ENCODE measurements at regions not wholly inside any gene's neighbourhood (a gene's known extent, or its start where the extent isn't known, plus 50 kb on each side); places are given as distances from the start of the nearest gene placed in this dataset.

DNA sequence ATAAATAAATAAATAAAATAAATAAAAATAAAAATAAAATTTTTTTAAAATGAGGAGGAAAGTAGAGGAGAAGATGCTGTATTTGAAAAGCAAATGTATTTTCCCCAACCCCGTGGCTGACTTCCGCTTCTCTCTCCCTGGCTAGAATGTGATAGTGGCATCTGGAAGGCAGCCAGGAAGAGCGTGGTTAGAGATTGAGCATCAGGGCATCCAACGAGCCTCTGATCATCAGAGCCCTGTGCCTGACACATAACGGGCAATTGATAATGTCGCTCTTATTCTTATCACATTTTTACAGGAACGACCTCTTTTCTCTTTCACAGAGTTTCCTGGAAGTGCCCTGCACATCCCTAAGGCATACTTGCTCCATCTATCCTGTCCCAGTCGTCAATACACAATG, 496.9 kb upstream of the TMEM132C start (continued):
- TF ChIP-seq, protein P1, sequence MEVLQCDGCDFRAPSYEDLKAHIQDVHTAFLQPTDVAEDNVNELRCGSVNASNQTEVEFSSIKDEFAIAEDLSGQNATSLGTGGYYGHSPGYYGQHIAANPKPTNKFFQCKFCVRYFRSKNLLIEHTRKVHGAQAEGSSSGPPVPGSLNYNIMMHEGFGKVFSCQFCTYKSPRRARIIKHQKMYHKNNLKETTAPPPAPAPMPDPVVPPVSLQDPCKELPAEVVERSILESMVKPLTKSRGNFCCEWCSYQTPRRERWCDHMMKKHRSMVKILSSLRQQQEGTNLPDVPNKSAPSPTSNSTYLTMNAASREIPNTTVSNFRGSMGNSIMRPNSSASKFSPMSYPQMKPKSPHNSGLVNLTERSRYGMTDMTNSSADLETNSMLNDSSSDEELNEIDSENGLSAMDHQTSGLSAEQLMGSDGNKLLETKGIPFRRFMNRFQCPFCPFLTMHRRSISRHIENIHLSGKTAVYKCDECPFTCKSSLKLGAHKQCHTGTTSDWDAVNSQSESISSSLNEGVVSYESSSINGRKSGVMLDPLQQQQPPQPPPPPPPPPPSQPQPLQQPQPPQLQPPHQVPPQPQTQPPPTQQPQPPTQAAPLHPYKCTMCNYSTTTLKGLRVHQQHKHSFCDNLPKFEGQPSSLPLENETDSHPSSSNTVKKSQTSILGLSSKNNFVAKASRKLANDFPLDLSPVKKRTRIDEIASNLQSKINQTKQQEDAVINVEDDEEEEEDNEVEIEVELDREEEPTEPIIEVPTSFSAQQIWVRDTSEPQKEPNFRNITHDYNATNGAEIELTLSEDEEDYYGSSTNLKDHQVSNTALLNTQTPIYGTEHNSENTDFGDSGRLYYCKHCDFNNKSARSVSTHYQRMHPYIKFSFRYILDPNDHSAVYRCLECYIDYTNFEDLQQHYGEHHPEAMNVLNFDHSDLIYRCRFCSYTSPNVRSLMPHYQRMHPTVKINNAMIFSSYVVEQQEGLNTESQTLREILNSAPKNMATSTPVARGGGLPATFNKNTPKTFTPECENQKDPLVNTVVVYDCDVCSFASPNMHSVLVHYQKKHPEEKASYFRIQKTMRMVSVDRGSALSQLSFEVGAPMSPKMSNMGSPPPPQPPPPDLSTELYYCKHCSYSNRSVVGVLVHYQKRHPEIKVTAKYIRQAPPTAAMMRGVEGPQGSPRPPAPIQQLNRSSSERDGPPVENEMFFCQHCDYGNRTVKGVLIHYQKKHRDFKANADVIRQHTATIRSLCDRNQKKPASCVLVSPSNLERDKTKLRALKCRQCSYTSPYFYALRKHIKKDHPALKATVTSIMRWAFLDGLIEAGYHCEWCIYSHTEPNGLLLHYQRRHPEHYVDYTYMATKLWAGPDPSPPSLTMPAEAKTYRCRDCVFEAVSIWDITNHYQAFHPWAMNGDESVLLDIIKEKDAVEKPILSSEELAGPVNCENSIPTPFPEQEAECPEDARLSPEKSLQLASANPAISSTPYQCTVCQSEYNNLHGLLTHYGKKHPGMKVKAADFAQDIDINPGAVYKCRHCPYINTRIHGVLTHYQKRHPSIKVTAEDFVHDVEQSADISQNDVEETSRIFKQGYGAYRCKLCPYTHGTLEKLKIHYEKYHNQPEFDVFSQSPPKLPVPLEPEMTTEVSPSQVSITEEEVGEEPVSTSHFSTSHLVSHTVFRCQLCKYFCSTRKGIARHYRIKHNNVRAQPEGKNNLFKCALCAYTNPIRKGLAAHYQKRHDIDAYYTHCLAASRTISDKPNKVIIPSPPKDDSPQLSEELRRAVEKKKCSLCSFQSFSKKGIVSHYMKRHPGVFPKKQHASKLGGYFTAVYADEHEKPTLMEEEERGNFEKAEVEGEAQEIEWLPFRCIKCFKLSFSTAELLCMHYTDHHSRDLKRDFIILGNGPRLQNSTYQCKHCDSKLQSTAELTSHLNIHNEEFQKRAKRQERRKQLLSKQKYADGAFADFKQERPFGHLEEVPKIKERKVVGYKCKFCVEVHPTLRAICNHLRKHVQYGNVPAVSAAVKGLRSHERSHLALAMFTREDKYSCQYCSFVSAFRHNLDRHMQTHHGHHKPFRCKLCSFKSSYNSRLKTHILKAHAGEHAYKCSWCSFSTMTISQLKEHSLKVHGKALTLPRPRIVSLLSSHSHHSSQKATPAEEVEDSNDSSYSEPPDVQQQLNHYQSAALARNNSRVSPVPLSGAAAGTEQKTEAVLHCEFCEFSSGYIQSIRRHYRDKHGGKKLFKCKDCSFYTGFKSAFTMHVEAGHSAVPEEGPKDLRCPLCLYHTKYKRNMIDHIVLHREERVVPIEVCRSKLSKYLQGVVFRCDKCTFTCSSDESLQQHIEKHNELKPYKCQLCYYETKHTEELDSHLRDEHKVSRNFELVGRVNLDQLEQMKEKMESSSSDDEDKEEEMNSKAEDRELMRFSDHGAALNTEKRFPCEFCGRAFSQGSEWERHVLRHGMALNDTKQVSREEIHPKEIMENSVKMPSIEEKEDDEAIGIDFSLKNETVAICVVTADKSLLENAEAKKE (CRISPR knock-in tag; IDR thresholded peaks at IDR 0.05): no peak

GRCh38 chr12:127771546-127771945, 495.4 kb upstream of the TMEM132C start:
- no peak overlapping the region for H3K4me3 Mint-ChIP-seq
- H3K4me3 ChIP-seq: no peak overlapping the region
- no peak for DNase-seq (ENCODE audit: low spot score)
- H4K20me1 ChIP-seq (replicated peaks; ENCODE audit: insufficient read depth): no peaks in the 10 kb centered on the region
- H3K27me3 ChIP-seq (ENCODE audit: insufficient read depth): no peaks in the 10 kb centered on the region
- H3K4me1 ChIP-seq (ENCODE audit: insufficient read depth): no peaks in the 10 kb centered on the region
- no peak overlapping the region for H3K27ac Mint-ChIP-seq
- no peak for ATAC-seq
- H3K9me2 ChIP-seq (ENCODE audit: insufficient read depth): no peaks in the 10 kb centered on the region
- H3K36me3 Mint-ChIP-seq (ENCODE audit: low read depth): peaks cover 54% of the 10 kb centered on the region
- peaks cover 97% of the 10 kb centered on the region for H3K9me3 Mint-ChIP-seq
- H3K79me2 ChIP-seq (replicated peaks; ENCODE audit: insufficient read depth): no peaks in the 10 kb centered on the region
- no peaks in the 10 kb centered on the region for H3F3A ChIP-seq (replicated peaks; ENCODE audit: low read depth)
- no peak overlapping the region for H3K4me2 ChIP-seq
- H2AFZ ChIP-seq: no peak overlapping the region
- no peak overlapping the region for H3K27ac ChIP-seq (ENCODE audit: low read depth)
- H3K4me1 Mint-ChIP-seq: no peaks in the 10 kb centered on the region
- peaks cover 2% of the 10 kb centered on the region for H3K27me3 Mint-ChIP-seq (ENCODE audit: insufficient read depth, low read depth, poor library complexity)
- H3K36me3 ChIP-seq (ENCODE audit: insufficient read depth): no peaks in the 10 kb centered on the region; the same call in 1 of the 2 replicates
- TF ChIP-seq NANOG (IDR thresholded peaks at IDR 0.05; ENCODE audit: borderline replicate concordance) (no peak), STAT1 (IDR thresholded peaks at IDR 0.05; ENCODE audit: unreplicated experiment) (no peak), CTCF (conservative IDR thresholded peaks at IDR 0.05; ENCODE audit: low read depth in 2 of 2) (no peak), ZNF114 (CRISPR knock-in tag; IDR thresholded peaks at IDR 0.05) (no peak), EZH2 (IDR thresholded peaks at IDR 0.05; ENCODE audit: low read depth, unreplicated experiment) (no peak)
- TF ChIP-seq, protein P1 (CRISPR knock-in tag; IDR thresholded peaks at IDR 0.05): no peak
